GM12891 (cell line): ENCODE measurements at regions not wholly inside any gene's neighbourhood (a gene's known extent, or its start where the extent isn't known, plus 50 kb on each side); places are given as distances from the start of the nearest gene placed in this dataset.

Experiments
- POLR2A ChIP-seq: IDR thresholded peaks from 2 replicates; pipeline ENCODE4 v1.6.1; 2011; ENCODE audit warnings: low read depth, low read length, control low read depth
- POLR2AphosphoS5 ChIP-seq: IDR thresholded peaks from 2 replicates; pipeline ENCODE4 v1.6.1; 2011; ENCODE audit warnings: low read depth, low read length, control low read depth
- SPI1 ChIP-seq: IDR thresholded peaks from 2 replicates; pipeline ENCODE4 v1.6.1; 2011; ENCODE audit warnings: low read depth, low read length, control low read depth

- TF ChIP-seq POLR2A, result no peak
- TF ChIP-seq POLR2AphosphoS5, result no peak
- peak; percentile 76 for TF ChIP-seq SPI1
Observed at GRCh38 chr2:59713577-59713976, 839.9 kb downstream of the BCL11A start.
